ENCODE measurements at regions not wholly inside any gene's neighbourhood (a gene's known extent, or its start where the extent isn't known, plus 50 kb on each side); places are given as distances from the start of the nearest gene placed in this dataset.

GRCh38 chr4:183563874-183564273, 59.0 kb downstream of the ING2 start:
- POLR2A ChIA-PET: no interaction called here

GRCh38 chr4:183571350-183571941, 66.6 kb downstream of the ING2 start:
- CTCF ChIA-PET: interaction anchor here (1.6 kb wide), 1 partner anchor 33 kb away, joined by 3 read pairs; no protein-coding TSS in a partner anchor
- POLR2A ChIA-PET: no interaction called here

More at GRCh38 chr4:183563874-183564273, 59.0 kb downstream of the ING2 start:
- CTCF ChIA-PET: no interaction called here

- ChIA-PET CTCF (no interaction called here), POLR2A (no interaction called here)
Observed at GRCh38 chr4:183576701-183577404, 72.0 kb downstream of the ING2 start.

- POLR2A ChIA-PET: no interaction called here
Observed at GRCh38 chr4:183580370-183580769, 75.5 kb downstream of the ING2 start.

GRCh38 chr4:183580849-183581248, 76.0 kb downstream of the ING2 start:
- CTCF ChIA-PET: no interaction called here
- POLR2A ChIA-PET: no interaction called here

More at GRCh38 chr4:183580370-183580769, 75.5 kb downstream of the ING2 start:
- CTCF ChIA-PET: no interaction called here

GRCh38 chr4:183586824-183587223, 72.2 kb downstream of the RWDD4 start:
- ChIA-PET POLR2A (no interaction called here), CTCF (no interaction called here)

- CTCF ChIA-PET: no interaction called here
- POLR2A ChIA-PET: no interaction called here
Observed at GRCh38 chr4:183588169-183588675, 70.8 kb downstream of the RWDD4 start.

GRCh38 chr4:183588691-183589090, 70.3 kb downstream of the RWDD4 start:
- CTCF ChIA-PET: no interaction called here
- POLR2A ChIA-PET: no interaction called here

GRCh38 chr4:183589461-183590099, 69.4 kb downstream of the RWDD4 start:
- POLR2A ChIA-PET: no interaction called here
- CTCF ChIA-PET: no interaction called here

Measured in activated CD8-positive, alpha-beta memory T cell treated with anti-CD3 and anti-CD28 coated beads for 36 hours (primary cell).